HepG2 (cell line): ENCODE measurements at regions not wholly inside any gene's neighbourhood (a gene's known extent, or its start where the extent isn't known, plus 50 kb on each side); places are given as distances from the start of the nearest gene placed in this dataset.

Experiments used
- ATAC-seq: fragments of 200-7000 bp; cut with Tn5 transposase; 3 replicates; pipeline ENCODE4 v1.9.1; 2020; ENCODE audit warnings: mild to moderate bottlenecking, moderate library complexity
- BruUV-seq: library from RNA; stranded (reverse); fragments of 400-500 nt; replicated peaks from 2 replicates; lab custom pipeline; 2021; lab: Mats Ljungman, UMichigan
- CTCF ChIA-PET: fragments of 300-600 bp; formaldehyde crosslinking; extraction: SDS; loops from one replicate; lab custom pipeline; 2021; ENCODE audit warnings: low total read pairs, inconsistent platforms, low intra/inter-chr PET ratio; lab: Yijun Ruan, JAX
- POLR2A ChIA-PET: fragments of 350-600 bp; sonication (Branson Sonifier 250); formaldehyde crosslinking; loops from one replicate; lab custom pipeline; 2020; ENCODE audit warnings: antibody characterized with exemption, inconsistent platforms; lab: Yijun Ruan, JAX
- DNase-seq: peaks from one replicate; pipeline ENCODE4 v3.0.0-alpha.2; 2015; ENCODE audit warnings: low spot score
- FAIRE-seq: peaks from 3 replicates; lab custom pipeline; 2011; peaks lifted over from hg19 to GRCh38; lab: Jason Lieb, UNC
- H2AFZ ChIP-seq: one replicate; pipeline ENCODE4 v1.6.1; 2011; ENCODE audit warnings: low read length, inconsistent platforms
- H3K27ac ChIP-seq: fragments of 300-600 bp; 3 replicates; pipeline ENCODE4 v1.8.0; 2011; ENCODE audit warnings: mixed run types, mild to moderate bottlenecking, mixed read lengths, low read length, inconsistent platforms; ENCODE audit not compliant: insufficient read depth; ENCODE audit errors: extremely low read length
- H3K27me3 ChIP-seq, 2 experiments: fragments of 200-600 bp in 1 of 2; 2 replicates in 1 of 2; 3 replicates in 1 of 2; pipeline versions ENCODE4 v1.6.0 to v1.8.0; 2011; ENCODE audit warnings: low read length in 2 of 2, mild to moderate bottlenecking in 2 of 2, moderate library complexity in 2 of 2, inconsistent platforms in 1 of 2; ENCODE audit not compliant: insufficient read depth in 2 of 2, control insufficient read depth in 1 of 2
- H3K36me3 ChIP-seq, 2 experiments: fragments of 200-600 bp in 1 of 2; replicated peaks in 1 of 2; 2 replicates in 1 of 2; 3 replicates in 1 of 2; pipeline versions ENCODE4 v1.5.1 to v1.8.0; 2011; ENCODE audit warnings: low read length in 2 of 2, inconsistent platforms in 1 of 2; ENCODE audit not compliant: insufficient read depth in 2 of 2, control insufficient read depth in 1 of 2
- H3K4me1 ChIP-seq: 2 replicates; pipeline ENCODE4 v1.5.1; 2012; ENCODE audit warnings: low read length, inconsistent platforms; ENCODE audit not compliant: insufficient read depth
- H3K4me2 ChIP-seq: 2 replicates; pipeline ENCODE4 v1.6.0; 2011; ENCODE audit warnings: low read depth, low read length, inconsistent platforms
- H3K4me3 ChIP-seq, 3 experiments: fragments of 200-600 bp in 1 of 3; sonication (generic), shearing (Covaris generic) in 1 of 3; replicated peaks in 1 of 3; 2 replicates each; pipeline ENCODE4 v1.5.1; 2011 to 2016; ENCODE audit warnings: low read length in 3 of 3, inconsistent platforms in 2 of 3, low read depth in 2 of 3, mild to moderate bottlenecking in 2 of 3, control low read depth in 1 of 3, mixed read lengths in 1 of 3; ENCODE audit not compliant: insufficient read depth in 1 of 3
- H3K79me2 ChIP-seq: one replicate; pipeline ENCODE4 v1.6.1; 2011; ENCODE audit warnings: low read length, inconsistent platforms; ENCODE audit not compliant: insufficient read depth
- H3K9ac ChIP-seq: 2 replicates; pipeline ENCODE4 v1.6.0; 2011; ENCODE audit warnings: mild to moderate bottlenecking, low read depth, low read length, inconsistent platforms; ENCODE audit not compliant: insufficient read depth
- H3K9me3 ChIP-seq: 2 replicates; pipeline ENCODE4 v1.5.1; 2012; ENCODE audit warnings: mild to moderate bottlenecking, low read length
- H4K20me1 ChIP-seq: 2 replicates; pipeline ENCODE4 v1.6.0; 2011; ENCODE audit warnings: inconsistent platforms, mild to moderate bottlenecking, low read length, moderate library complexity; ENCODE audit not compliant: insufficient read depth
- ATM ChIP-seq: fragments of 450-650 bp; IDR thresholded peaks from 2 replicates; pipeline ENCODE4 v1.7.1; 2017; ENCODE audit warnings: mild to moderate bottlenecking, borderline replicate concordance
- FOXA3 ChIP-seq: IDR thresholded peaks from 2 replicates; pipeline ENCODE4 v1.6.1; 2016; ENCODE audit warnings: missing genetic modification reagents, missing compliant biosample characterization
- GLI4 ChIP-seq: sonication (generic); formaldehyde crosslinking; IDR thresholded peaks from 2 replicates; pipeline ENCODE4 v1.5.1; 2020; ENCODE audit warnings: missing genetic modification reagents, mild to moderate bottlenecking, moderate library complexity, borderline replicate concordance
- ISL2 ChIP-seq: sonication (generic); formaldehyde crosslinking; IDR thresholded peaks from 2 replicates; pipeline ENCODE4 v1.5.0; 2020; ENCODE audit warnings: missing genetic modification reagents
- KLF16 ChIP-seq, 2 experiments: sonication (generic) in 1 of 2; formaldehyde crosslinking in 1 of 2; IDR thresholded peaks; 2 replicates each; pipeline versions ENCODE4 v1.6.1 to v1.8.0; 2016 to 2023; ENCODE audit warnings: missing genetic modification reagents in 2 of 2, missing compliant biosample characterization in 1 of 2
- NFIB ChIP-seq: sonication (generic); formaldehyde crosslinking; IDR thresholded peaks from 2 replicates; pipeline ENCODE4 v1.9.0; 2021; ENCODE audit warnings: missing genetic modification reagents, mild to moderate bottlenecking, borderline replicate concordance
- SMC3 ChIP-seq: IDR thresholded peaks from 2 replicates; pipeline ENCODE4 v1.6.1; 2011; ENCODE audit warnings: low read length, improper control_type of control experiment
- ZMYM2 ChIP-seq: sonication (generic); formaldehyde crosslinking; IDR thresholded peaks from 2 replicates; pipeline ENCODE4 v1.8.0; 2022; ENCODE audit warnings: mild to moderate bottlenecking, missing genetic modification reagents
- ZNF180 ChIP-seq: sonication (generic); formaldehyde crosslinking; IDR thresholded peaks from 2 replicates; pipeline ENCODE4 v1.4.0; 2020; ENCODE audit warnings: low read depth, missing genetic modification reagents, borderline replicate concordance
- ZNF629 ChIP-seq: sonication (generic); formaldehyde crosslinking; conservative IDR thresholded peaks from 2 replicates; pipeline ENCODE4 v1.5.0; 2020; ENCODE audit warnings: missing genetic modification reagents
- ZNF816 ChIP-seq: sonication (generic); formaldehyde crosslinking; IDR thresholded peaks from 2 replicates; pipeline ENCODE4 v1.8.0; 2022; ENCODE audit warnings: missing genetic modification reagents, mild to moderate bottlenecking, borderline replicate concordance
- WGBS: methylation state at CpG from one replicate; pipeline ENCODE4 v1.1.6; 2017; ENCODE audit warnings: low lambda C conversion rate; 5-methylcytosine and 5-hydroxymethylcytosine counted together
- in situ Hi-C: cut with HindIII; loops from 2 replicates; pipeline ENCODE4 v1.10.0; 2017; ENCODE audit warnings: low pct_unique_long_range_greater_than_20kb; ENCODE audit not compliant: extremely low pct_ligation_motif_present
- intact Hi-C: fragments of 100-400 bp; cut with micrococcal nuclease; formaldehyde crosslinking; loops from one replicate; pipeline ENCODE4 v1.10.0; 2022; ENCODE audit not compliant: unreplicated experiment
- TF ChIP-seq, protein P1 (sequence below): sonication (generic); formaldehyde crosslinking; IDR thresholded peaks from 2 replicates; pipeline ENCODE4 v1.5.0; 2020; ENCODE audit warnings: missing genetic modification reagents
- TF ChIP-seq, protein P2 (sequence below): sonication (generic); formaldehyde crosslinking; IDR thresholded peaks from 2 replicates; pipeline ENCODE4 v1.9.0; 2021; ENCODE audit warnings: missing genetic modification reagents, borderline replicate concordance

DNA sequence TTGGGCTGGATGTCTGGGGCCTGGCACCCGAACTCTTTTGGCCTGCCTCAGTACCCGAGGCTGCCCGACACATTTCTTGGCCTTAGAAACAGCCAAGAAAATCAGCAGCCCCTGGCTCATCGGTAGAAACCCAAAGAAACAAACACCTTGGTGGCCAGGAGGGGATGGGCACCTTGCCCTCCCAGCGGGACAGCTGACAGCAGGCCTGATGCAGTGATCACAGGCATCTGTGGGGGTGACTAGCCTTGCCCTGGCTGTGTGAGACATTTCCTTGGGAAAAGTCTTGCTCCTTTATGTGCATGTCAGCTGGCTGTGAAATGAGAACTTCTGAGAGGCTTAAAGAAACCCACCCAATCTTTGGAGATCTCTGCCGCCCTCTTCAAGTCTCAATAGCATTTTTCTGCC, 60.9 kb downstream of the SMIM38 start:
- no peaks in the 10 kb centered on the region for H3K4me1 ChIP-seq
- H3K36me3 ChIP-seq = no peaks in the 10 kb centered on the region
- H4K20me1 ChIP-seq = no peaks in the 10 kb centered on the region
- no peak for FAIRE-seq
- in situ Hi-C loops = loop anchor here (10.0 kb wide), 1 partner anchor 58 kb away; no protein-coding TSS in a partner anchor
- no peaks in the 10 kb centered on the region for H3K79me2 ChIP-seq
- ATAC-seq = no peak
- no TSS peak for BruUV-seq
- ChIA-PET CTCF (no interaction called here), POLR2A (no interaction called here)
- 36% methylated on average over 4 of the region's 6 CpGs for WGBS
- no peaks in the 10 kb centered on the region for H3K9me3 ChIP-seq
- no peak overlapping the region for H3K9ac ChIP-seq
- no peak overlapping the region for H3K4me3 ChIP-seq
- no peak for TF ChIP-seq SMC3
- TF ChIP-seq FOXA3 (CRISPR knock-in tag) = no peak
- TF ChIP-seq ATM = no peak
- no peak for TF ChIP-seq ZMYM2 (CRISPR knock-in tag)
- no peak for TF ChIP-seq ISL2
- no peak for TF ChIP-seq KLF16 (CRISPR knock-in tag; IDR thresholded peaks at IDR 0.05)
- TF ChIP-seq GLI4 = no peak
- no peak for DNase-seq
- intact Hi-C loops = no loop called here
- H2AFZ ChIP-seq = no peak overlapping the region
- H3K4me2 ChIP-seq = no peak overlapping the region
- H3K27ac ChIP-seq = no peak overlapping the region
- peaks cover 3 to 27% of the 10 kb centered on the region in 2 experiments; a peak in 4 of 5 replicates for H3K27me3 ChIP-seq

DNA sequence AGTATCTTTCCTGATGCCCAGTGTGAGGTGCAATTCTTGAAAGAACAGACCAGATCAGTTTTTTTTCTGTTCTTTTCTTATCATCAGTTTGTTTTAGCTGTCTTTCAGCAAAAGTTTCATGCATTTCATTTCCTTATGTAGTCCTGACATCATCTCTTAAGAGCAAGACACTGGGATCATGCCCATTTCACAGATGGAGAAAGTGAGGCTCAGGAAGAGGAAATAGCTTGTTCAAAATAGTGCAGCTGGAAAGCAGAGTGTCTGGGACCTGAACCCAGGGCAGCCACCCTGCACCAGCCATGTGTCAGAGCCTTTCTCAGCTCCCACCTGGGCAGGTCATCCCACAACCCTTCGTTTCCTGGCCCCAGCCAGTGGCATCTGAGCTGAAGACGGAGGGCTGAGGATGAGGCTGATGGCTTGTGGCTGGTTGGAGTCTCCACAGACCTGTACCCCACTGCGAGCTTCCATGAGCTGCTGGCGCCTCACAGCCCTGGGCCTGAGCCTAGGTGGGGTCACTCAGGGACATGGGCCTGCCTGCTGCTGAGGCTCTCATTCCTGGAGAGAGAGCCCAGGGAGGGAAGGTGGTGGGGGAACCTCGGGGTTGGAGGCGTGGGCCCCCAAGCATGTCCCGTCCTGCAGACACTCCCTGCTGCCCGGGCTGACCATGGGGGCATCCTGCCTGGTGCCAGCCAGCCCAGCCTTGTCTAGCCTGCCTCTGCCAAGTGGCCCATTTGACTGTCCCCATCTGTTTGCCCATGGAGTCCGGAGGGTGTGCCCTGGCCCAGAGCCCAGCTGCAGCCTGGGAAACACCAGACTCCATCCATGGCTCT, 61.8 kb downstream of the SMIM38 start:
- no peaks in the 10 kb centered on the region for H3K36me3 ChIP-seq
- no peaks in the 10 kb centered on the region for H3K4me1 ChIP-seq
- no peak overlapping the region for H3K4me3 ChIP-seq
- H3K27ac ChIP-seq = no peak overlapping the region
- ChIA-PET POLR2A (no interaction called here), CTCF (no interaction called here)
- ATAC-seq (no peak; the same call in 2 of the 3 replicates), FAIRE-seq (no peak), DNase-seq (no peak)
- TF ChIP-seq ZNF180 = no peak
- peak; percentile 72 for TF ChIP-seq ZNF629 (CRISPR knock-in tag)
- TF ChIP-seq, protein P1, sequence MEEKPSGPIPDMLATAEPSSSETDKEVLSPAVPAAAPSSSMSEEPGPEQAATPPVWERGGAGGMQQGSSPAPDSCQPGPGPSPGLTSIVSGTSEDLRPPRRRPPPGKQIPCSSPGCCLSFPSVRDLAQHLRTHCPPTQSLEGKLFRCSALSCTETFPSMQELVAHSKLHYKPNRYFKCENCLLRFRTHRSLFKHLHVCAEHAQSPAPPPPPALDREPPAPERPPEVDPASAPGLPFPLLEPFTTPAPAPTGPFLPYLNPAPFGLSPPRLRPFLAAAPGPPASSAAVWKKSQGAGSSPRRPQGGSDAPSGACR (CRISPR knock-in tag) = no peak
- TF ChIP-seq NFIB (CRISPR knock-in tag) = no peak
- TF ChIP-seq, protein P2, sequence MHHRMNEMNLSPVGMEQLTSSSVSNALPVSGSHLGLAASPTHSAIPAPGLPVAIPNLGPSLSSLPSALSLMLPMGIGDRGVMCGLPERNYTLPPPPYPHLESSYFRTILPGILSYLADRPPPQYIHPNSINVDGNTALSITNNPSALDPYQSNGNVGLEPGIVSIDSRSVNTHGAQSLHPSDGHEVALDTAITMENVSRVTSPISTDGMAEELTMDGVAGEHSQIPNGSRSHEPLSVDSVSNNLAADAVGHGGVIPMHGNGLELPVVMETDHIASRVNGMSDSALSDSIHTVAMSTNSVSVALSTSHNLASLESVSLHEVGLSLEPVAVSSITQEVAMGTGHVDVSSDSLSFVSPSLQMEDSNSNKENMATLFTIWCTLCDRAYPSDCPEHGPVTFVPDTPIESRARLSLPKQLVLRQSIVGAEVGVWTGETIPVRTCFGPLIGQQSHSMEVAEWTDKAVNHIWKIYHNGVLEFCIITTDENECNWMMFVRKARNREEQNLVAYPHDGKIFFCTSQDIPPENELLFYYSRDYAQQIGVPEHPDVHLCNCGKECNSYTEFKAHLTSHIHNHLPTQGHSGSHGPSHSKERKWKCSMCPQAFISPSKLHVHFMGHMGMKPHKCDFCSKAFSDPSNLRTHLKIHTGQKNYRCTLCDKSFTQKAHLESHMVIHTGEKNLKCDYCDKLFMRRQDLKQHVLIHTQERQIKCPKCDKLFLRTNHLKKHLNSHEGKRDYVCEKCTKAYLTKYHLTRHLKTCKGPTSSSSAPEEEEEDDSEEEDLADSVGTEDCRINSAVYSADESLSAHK (CRISPR knock-in tag) = no peak
- TF ChIP-seq ZNF816 (CRISPR knock-in tag) = no peak
- H3K9me3 ChIP-seq = no peaks in the 10 kb centered on the region
- H3K27me3 ChIP-seq = peaks cover 3 to 30% of the 10 kb centered on the region in 2 experiments; a peak in 4 of 5 replicates
- H3K4me2 ChIP-seq = no peak overlapping the region
- 0% methylated on average over 1 of the region's 9 CpGs for WGBS
- intact Hi-C loops = no loop called here
- no peak overlapping the region for H2AFZ ChIP-seq
- in situ Hi-C loops = loop anchor here (10.0 kb wide), 1 partner anchor 57 kb away; no protein-coding TSS in a partner anchor
- no peaks in the 10 kb centered on the region for H4K20me1 ChIP-seq
- H3K79me2 ChIP-seq = no peaks in the 10 kb centered on the region
- H3K9ac ChIP-seq = no peak overlapping the region
- no TSS peak for BruUV-seq
